PC-3 (cell line): ENCODE measurements at regions not wholly inside any gene's neighbourhood (a gene's known extent, or its start where the extent isn't known, plus 50 kb on each side); places are given as distances from the start of the nearest gene placed in this dataset.

Experiments
- CTCF ChIP-seq: fragments of 300-600 bp; sonication (generic); conservative IDR thresholded peaks from 2 replicates; pipeline ENCODE4 v1.5.1; 2017; ENCODE audit warnings: antibody characterized with exemption, low read depth, mild to moderate bottlenecking, low read length
- EZH2 ChIP-seq: fragments of 300-600 bp; sonication (generic); IDR thresholded peaks from one replicate; pipeline ENCODE4 v1.6.1; 2017; ENCODE audit warnings: antibody characterized with exemption, mild to moderate bottlenecking, low read length; ENCODE audit not compliant: unreplicated experiment

GRCh38 chr2:15776992-15777702 lies 163.2 kb upstream of the MYCN start:
- TF ChIP-seq CTCF, result no peak
- TF ChIP-seq EZH2, result no peak
